ENCODE measurements at regions not wholly inside any gene's neighbourhood (a gene's known extent, or its start where the extent isn't known, plus 50 kb on each side); places are given as distances from the start of the nearest gene placed in this dataset.
"Not testable (repeated sequence)": the region's sequence is repeated elsewhere in the genome, so short reads cannot be mapped to it uniquely, and the experiment has no call there.

DNA sequence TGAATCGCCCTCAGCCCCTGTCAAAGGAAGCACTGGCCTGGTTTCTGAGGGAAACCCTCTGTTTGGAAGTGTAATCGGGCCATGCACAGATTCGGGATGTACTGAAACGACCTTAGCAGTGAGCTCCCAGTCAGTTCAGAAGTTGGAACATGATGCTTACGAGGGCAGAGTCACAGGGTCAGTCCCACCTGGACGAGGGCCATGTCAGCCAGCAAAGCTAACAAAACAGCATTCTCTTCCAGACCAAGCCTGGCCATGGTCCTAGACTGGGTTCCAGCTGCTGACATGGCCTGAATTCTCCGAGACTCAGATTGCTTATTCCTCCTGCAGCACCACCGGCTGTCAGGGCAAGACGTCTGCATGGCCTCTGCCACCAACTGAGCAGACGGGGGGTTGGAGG, 192.2 kb upstream of the WSCD1 start:
- DNase-seq (ENCODE audit: insufficient read length) (no peak), FAIRE-seq (no peak)
- TF ChIP-seq POLR2AphosphoS5 (IDR thresholded peaks at IDR 0.05; ENCODE audit: low read depth, low read length) (no peak), POLR2A (IDR thresholded peaks at IDR 0.05; ENCODE audit: low read depth, low read length) (no peak), TAF1 (IDR thresholded peaks at IDR 0.05; ENCODE audit: borderline replicate concordance, low read depth, low read length) (no peak)

DNA sequence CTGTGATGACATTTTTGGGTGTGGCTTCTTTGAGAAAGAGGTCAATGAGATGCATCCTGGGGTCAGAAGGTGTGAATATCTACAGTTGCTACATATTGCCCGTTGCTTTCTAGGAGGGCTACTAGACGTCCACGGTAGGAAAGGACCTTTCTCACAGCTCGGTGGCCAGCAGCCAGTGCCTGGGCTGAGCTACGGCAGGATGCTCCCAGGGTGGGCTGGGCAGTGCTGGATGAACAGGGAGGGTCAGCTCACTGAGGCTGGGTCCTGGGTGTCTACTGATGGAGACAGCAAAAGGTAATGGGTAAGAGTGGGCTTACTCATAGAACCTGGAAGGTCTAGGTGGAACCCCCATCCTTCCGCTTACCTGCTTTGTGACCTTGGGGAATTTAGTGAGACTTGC, 188.3 kb upstream of the WSCD1 start:
- DNase-seq (ENCODE audit: insufficient read length) (no peak), FAIRE-seq (no peak)
- TF ChIP-seq TAF1 (IDR thresholded peaks at IDR 0.05; ENCODE audit: borderline replicate concordance, low read depth, low read length) = no peak
- TF ChIP-seq POLR2A (IDR thresholded peaks at IDR 0.05; ENCODE audit: low read depth, low read length) = no peak
- TF ChIP-seq POLR2AphosphoS5 (IDR thresholded peaks at IDR 0.05; ENCODE audit: low read depth, low read length) = no peak

DNA sequence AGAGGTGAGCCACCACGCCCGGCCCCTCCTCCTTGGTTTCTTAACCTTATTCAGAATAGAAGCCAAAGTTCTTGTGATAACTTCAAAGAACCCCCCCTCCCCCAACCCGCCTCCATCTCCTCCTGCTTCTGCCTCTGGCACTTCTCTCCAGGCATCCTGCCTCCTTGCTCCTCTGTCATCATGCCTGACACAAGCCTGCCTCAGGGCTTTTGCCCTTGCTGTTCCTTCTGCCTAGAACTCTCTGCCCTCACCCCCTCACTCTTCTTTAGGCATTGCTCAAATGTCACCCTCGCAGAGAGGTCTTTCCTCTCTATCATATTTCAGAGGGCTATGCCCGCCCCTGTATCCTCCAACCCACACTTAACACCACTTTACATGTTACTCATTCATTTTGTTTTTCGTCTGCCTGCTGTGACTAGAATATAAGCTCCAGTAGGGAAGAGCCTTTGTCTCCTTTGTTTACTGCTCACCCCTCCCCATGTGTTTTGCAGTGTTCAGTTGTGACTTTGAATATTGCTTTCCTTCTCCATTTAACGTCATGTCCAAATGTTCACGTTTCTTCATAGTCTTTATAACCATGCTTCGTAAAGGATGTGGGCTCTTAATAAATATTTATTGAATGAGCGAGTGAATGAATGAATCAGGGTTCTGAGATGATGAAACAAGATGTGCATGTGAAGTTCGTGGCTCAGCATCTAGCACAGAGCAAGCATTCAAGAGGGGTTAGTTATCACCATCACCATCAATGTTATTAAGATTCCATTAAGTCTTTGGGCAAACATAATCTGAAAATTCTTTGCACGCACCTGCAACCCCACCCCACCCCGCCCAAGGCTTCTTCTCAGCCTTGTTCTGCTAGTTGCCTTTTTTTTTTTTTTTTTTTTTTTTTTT, 186.2 kb upstream of the WSCD1 start:
- TF ChIP-seq POLR2AphosphoS5 (IDR thresholded peaks at IDR 0.05; ENCODE audit: low read depth, low read length) = no peak
- TF ChIP-seq POLR2A (IDR thresholded peaks at IDR 0.05; ENCODE audit: low read depth, low read length) = no peak
- TF ChIP-seq TAF1 (IDR thresholded peaks at IDR 0.05; ENCODE audit: borderline replicate concordance, low read depth, low read length) = no peak
- DNase-seq (ENCODE audit: insufficient read length) = no peak
- no peak for FAIRE-seq

DNA sequence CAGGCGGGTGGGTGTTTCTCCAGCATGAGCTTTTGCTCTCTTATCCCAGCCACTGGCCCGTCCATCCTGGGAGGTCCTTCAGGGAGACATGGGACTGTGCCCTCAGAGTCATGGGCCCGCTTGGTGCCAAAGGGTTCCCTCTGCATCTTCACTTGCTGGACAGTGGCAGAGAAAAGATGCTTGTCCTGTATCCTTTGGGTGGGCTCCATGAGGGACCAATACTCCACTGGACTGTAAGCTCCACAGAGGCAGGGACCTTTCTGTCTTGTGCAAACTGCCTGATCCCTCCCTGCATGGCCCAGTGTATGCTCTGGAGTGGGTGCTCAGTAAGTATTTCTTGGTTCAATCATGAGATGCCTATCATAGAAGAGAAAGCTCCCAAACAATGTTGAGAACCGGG, 184.8 kb upstream of the WSCD1 start:
- no peak for DNase-seq (ENCODE audit: insufficient read length)
- FAIRE-seq = no peak
- TF ChIP-seq POLR2AphosphoS5 (IDR thresholded peaks at IDR 0.05; ENCODE audit: low read depth, low read length) = no peak
- no peak for TF ChIP-seq POLR2A (IDR thresholded peaks at IDR 0.05; ENCODE audit: low read depth, low read length)
- no peak for TF ChIP-seq TAF1 (IDR thresholded peaks at IDR 0.05; ENCODE audit: borderline replicate concordance, low read depth, low read length)

DNA sequence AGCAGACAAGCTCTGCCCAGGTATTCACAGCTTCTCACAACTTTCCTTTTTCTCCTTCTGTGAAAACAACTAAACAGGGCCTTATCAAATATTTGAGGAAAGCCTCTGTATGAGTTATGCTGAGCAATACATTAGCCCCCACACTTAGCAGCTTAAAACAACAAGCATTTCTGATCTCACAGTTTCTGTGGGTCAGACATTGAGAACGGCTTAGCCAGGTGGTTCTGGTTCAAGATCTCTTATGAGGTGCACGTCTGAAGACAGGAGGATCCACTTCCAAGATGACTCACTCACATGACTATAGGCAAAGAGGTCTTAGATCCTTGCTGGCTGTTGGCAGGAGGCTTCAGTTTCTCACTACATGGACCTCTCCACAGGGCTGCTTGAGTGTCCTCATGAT, 181.4 kb upstream of the WSCD1 start:
- DNase-seq (ENCODE audit: insufficient read length) (no peak), FAIRE-seq (no peak)
- no peak for TF ChIP-seq POLR2AphosphoS5 (IDR thresholded peaks at IDR 0.05; ENCODE audit: low read depth, low read length)
- no peak for TF ChIP-seq TAF1 (IDR thresholded peaks at IDR 0.05; ENCODE audit: borderline replicate concordance, low read depth, low read length)
- no peak for TF ChIP-seq POLR2A (IDR thresholded peaks at IDR 0.05; ENCODE audit: low read depth, low read length)

DNA sequence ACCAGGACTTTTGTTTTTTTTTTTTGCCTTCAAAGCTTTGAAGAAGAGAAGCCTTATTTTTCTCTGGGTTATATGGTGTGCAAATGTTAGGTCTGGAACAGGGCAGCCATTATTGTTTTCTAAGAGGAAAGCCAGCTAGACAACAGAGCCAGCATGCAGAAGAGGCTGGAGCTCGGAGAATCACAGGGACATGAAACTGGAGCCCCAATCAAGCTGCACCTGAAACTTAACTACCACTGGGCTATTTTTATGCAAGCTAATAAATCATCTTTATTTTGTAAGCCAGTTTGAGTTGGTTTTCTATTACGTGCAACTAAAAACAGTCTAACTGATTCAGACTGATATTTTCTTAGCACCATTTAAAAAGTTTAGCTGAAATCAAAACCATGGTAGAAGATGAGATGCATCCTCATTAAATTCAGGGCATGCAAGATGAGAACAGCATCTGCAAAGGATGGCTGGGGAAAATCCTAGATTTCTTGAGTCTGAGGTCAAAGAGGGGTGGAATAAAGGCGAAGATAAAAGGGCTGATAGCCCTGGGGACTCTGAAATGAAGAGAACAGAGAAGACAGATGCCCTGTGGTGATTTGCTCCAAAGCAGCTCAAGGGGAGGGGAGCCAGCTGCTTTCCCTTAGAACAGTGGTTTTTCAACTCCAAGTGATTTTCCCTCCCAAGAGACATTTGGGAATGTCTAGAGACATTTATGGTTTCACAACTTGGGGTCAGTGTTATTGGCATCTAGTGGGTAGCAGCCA, 177.1 kb upstream of the WSCD1 start:
- no peak for TF ChIP-seq POLR2AphosphoS5 (IDR thresholded peaks at IDR 0.05; ENCODE audit: low read depth, low read length)
- no peak for TF ChIP-seq TAF1 (IDR thresholded peaks at IDR 0.05; ENCODE audit: borderline replicate concordance, low read depth, low read length)
- no peak for TF ChIP-seq POLR2A (IDR thresholded peaks at IDR 0.05; ENCODE audit: low read depth, low read length)
- DNase-seq (ENCODE audit: insufficient read length) (no peak), FAIRE-seq (no peak)

DNA sequence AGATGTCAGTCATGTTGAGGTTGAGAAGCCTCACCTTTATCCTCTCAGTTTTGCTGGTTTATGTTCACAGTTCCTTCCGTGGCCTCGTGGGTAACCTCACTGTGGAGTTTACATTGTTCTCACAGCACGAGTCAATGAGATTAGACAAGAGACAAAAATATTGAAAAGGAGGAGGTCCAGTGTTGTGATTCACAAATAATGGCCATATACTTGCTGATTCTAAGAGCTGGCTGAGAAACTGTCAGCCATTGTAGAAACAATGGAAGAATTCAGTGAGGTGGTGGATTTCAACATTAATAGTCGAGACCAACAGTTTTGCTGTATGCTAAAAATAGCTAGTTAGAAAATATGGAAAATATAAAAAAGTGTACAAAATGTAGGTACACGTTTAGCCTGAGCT, 176.4 kb upstream of the WSCD1 start:
- no peak for TF ChIP-seq POLR2AphosphoS5 (IDR thresholded peaks at IDR 0.05; ENCODE audit: low read depth, low read length)
- DNase-seq (ENCODE audit: insufficient read length) (no peak), FAIRE-seq (no peak)

DNA sequence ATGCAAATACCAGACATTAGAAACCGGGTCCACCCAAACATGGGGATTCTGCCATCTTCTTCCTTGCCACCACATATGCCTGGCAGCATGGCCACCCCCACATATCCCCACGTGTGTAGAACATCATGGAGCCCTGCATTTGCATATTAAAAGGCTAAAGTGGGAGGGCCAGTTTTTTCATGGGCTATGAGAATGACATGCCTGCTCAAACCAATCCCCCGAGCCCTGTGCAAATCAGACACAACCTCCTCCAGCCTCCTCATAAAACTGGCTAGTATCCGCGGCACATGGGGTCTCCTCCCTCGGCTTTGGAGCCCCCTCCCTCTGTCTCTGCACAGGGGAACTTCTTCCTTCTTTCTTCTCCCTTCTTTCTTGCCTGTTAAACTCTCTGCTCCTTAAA, 174.9 kb upstream of the WSCD1 start:
- TF ChIP-seq POLR2A (IDR thresholded peaks at IDR 0.05; ENCODE audit: low read depth, low read length) (no peak), TAF1 (IDR thresholded peaks at IDR 0.05; ENCODE audit: borderline replicate concordance, low read depth, low read length) (no peak), POLR2AphosphoS5 (IDR thresholded peaks at IDR 0.05; ENCODE audit: low read depth, low read length) (no peak)
- DNase-seq (ENCODE audit: insufficient read length) = no peak
- no peak for FAIRE-seq

DNA sequence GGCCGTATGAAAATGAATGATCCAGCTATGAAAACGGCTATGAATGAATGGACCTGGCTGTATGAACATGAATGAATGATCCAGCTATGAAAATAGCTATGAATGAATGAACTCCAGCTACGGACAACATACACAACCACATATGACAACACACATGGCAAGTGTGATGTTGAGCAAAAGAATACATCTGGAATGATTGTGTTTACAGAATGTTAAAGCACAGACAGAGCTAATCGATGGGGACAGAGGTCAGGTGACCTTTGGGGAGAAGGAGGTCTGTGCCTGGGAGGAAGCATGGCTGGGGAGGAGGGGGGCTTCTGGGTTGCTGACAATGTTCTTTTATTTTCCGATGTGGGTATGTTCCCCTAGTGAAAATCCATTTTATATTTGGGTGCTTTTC, 174.0 kb upstream of the WSCD1 start:
- FAIRE-seq (no peak), DNase-seq (ENCODE audit: insufficient read length) (no peak)
- TF ChIP-seq POLR2A (IDR thresholded peaks at IDR 0.05; ENCODE audit: low read depth, low read length) (no peak), TAF1 (IDR thresholded peaks at IDR 0.05; ENCODE audit: borderline replicate concordance, low read depth, low read length) (no peak), POLR2AphosphoS5 (IDR thresholded peaks at IDR 0.05; ENCODE audit: low read depth, low read length) (no peak)

DNA sequence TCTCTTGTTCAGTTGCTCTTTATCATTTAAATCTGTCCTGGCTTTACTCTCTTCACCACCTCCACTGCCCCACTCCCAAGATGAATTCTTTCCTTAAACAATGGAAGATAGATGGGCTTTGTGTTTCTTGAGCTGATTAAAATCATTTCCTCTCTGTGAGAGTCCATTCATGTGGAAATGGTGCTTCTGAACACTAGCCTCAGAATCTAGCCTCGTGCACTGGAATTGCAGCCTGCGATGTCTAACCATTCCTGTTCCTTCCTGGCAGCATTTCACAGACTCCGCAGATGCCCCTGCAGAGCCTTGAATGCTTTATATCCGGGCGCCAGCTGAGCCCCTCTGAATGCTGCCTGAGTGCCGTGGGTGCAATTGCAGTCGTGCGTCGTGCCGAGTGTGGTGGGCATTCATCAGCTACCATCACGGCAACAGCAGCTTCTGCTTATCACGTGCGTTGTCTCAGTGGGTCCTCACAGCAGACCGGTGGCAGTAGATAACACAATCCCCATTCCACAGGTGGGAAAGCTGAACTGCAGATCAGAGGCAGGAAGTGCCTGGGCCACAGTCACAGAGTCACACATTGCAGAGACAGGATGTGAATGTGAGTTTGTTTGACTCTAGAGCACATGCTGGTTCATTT, 172.8 kb upstream of the WSCD1 start:
- no peak for FAIRE-seq
- DNase-seq (ENCODE audit: insufficient read length) = no peak

DNA sequence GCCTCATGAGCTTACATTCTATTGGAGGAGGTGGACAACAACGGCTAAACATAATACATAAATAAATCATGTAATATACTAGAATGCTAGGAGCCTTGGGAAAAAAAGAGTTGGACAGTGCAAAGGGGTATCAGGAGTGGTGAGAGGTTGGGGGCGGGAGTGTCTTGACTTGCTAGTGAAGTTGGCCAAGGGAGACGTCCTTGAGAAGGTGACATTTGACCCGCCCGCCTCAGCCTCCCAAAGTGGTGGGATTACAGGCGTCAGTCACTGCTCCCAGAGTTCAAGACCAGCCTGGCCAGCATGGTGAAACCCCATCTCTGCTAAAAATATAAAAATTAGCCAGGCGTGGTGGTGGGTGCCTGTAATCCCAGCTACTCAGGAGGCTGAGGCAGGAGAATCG, 172.2 kb upstream of the WSCD1 start:
- FAIRE-seq = not testable (repeated sequence)

More for the DNA sequence above, 172.8 kb upstream of the WSCD1 start:
- no peak for TF ChIP-seq POLR2AphosphoS5 (IDR thresholded peaks at IDR 0.05; ENCODE audit: low read depth, low read length)
- no peak for TF ChIP-seq TAF1 (IDR thresholded peaks at IDR 0.05; ENCODE audit: borderline replicate concordance, low read depth, low read length)
- TF ChIP-seq POLR2A (IDR thresholded peaks at IDR 0.05; ENCODE audit: low read depth, low read length) = no peak

DNA sequence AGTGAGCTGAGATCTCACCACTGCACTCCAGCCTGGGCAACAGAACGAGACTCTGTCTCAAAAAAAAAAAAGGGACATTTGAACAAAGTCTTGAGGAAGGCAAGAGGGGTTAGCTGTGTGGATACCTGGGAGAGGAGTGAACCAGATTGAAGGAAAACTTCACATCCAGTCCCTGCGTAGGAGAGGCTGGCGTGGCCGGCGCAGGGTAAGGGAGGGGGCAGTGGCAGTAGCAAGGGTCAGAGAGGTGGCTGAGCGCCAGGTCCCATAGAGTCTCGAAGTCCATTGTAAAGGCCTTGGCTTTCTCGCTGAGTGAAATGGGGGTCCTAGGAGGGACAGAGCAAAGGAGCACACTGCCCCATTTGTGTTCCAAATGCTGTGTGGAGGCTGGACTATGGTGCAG, 171.8 kb upstream of the WSCD1 start:
- FAIRE-seq (no peak), DNase-seq (ENCODE audit: insufficient read length) (no peak)
- TF ChIP-seq POLR2AphosphoS5 (IDR thresholded peaks at IDR 0.05; ENCODE audit: low read depth, low read length) = no peak
- TF ChIP-seq TAF1 (IDR thresholded peaks at IDR 0.05; ENCODE audit: borderline replicate concordance, low read depth, low read length) = no peak
- no peak for TF ChIP-seq POLR2A (IDR thresholded peaks at IDR 0.05; ENCODE audit: low read depth, low read length)

More for the DNA sequence above, 172.2 kb upstream of the WSCD1 start:
- not testable (repeated sequence) for DNase-seq (ENCODE audit: insufficient read length)

Data from GM12892 (cell line).